H9 (cell line): ENCODE measurements at regions not wholly inside any gene's neighbourhood (a gene's known extent, or its start where the extent isn't known, plus 50 kb on each side); places are given as distances from the start of the nearest gene placed in this dataset.
A peak's percentile ranks its signal among the peaks of the same experiment; 100 is the strongest.

Experiments used
- DNase-seq: peaks from one replicate; pipeline ENCODE4 v3.0.0-alpha.2; 2017
- H2AFZ ChIP-seq: one replicate; pipeline ENCODE4 v1.6.1; 2013; ENCODE audit warnings: mild to moderate bottlenecking, low read length, control low read depth, moderate library complexity
- H2AK5ac ChIP-seq: 2 replicates; pipeline ENCODE4 v1.6.1; 2013; ENCODE audit warnings: low read length, control low read depth, mixed read lengths; ENCODE audit not compliant: insufficient read length
- H2BK120ac ChIP-seq: one replicate; pipeline ENCODE4 v1.6.1; 2013; ENCODE audit warnings: low read depth, mild to moderate bottlenecking, low read length, control low read depth, inconsistent platforms; ENCODE audit not compliant: poor library complexity, severe bottlenecking
- H2BK12ac ChIP-seq: 2 replicates; pipeline ENCODE4 v1.6.1; 2013; ENCODE audit warnings: low read length, control low read depth, mixed read lengths, low read depth; ENCODE audit not compliant: insufficient read length
- H2BK15ac ChIP-seq: 2 replicates; pipeline ENCODE4 v1.6.1; 2013; ENCODE audit warnings: low read depth, low read length, control low read depth
- H2BK20ac ChIP-seq: one replicate; pipeline ENCODE4 v1.6.1; 2013; ENCODE audit warnings: low read depth, mild to moderate bottlenecking, low read length, control low read depth, inconsistent platforms; ENCODE audit not compliant: poor library complexity, severe bottlenecking
- H2BK5ac ChIP-seq: 2 replicates; pipeline ENCODE4 v1.6.1; 2013; ENCODE audit warnings: low read length, control low read depth, mixed read lengths; ENCODE audit not compliant: insufficient read length
- H3K14ac ChIP-seq: 2 replicates; pipeline ENCODE4 v1.6.1; 2013; ENCODE audit warnings: low read length, control low read depth; ENCODE audit not compliant: insufficient read depth
- H3K18ac ChIP-seq: 2 replicates; pipeline ENCODE4 v1.6.1; 2013; ENCODE audit warnings: low read depth, mild to moderate bottlenecking, mixed read lengths, low read length, control low read depth; ENCODE audit not compliant: insufficient read length
- H3K23ac ChIP-seq: 2 replicates; pipeline ENCODE4 v1.6.1; 2013; ENCODE audit warnings: low read length, control low read depth, mixed read lengths, low read depth; ENCODE audit not compliant: insufficient read length
- H3K23me2 ChIP-seq: 2 replicates; pipeline ENCODE4 v1.6.1; 2013; ENCODE audit warnings: low read depth, mild to moderate bottlenecking, mixed read lengths, low read length, control low read depth; ENCODE audit not compliant: insufficient read length, poor library complexity, severe bottlenecking
- H3K27ac ChIP-seq: 2 replicates; pipeline ENCODE4 v1.5.1; 2013; ENCODE audit warnings: low read length, control low read depth, mixed read lengths, low read depth; ENCODE audit not compliant: insufficient read length
- H3K27me3 ChIP-seq: 2 replicates; pipeline ENCODE4 v1.6.1; 2013; ENCODE audit warnings: low read length, control low read depth, inconsistent platforms; ENCODE audit not compliant: insufficient read depth
- H3K4ac ChIP-seq: 2 replicates; pipeline ENCODE4 v1.6.1; 2013; ENCODE audit warnings: low read depth, mild to moderate bottlenecking, control low read depth, inconsistent platforms, low read length, moderate library complexity
- H3K4me1 ChIP-seq: 2 replicates; pipeline ENCODE4 v1.6.1; 2013; ENCODE audit warnings: low read length, control low read depth, inconsistent platforms; ENCODE audit not compliant: insufficient read depth
- H3K4me2 ChIP-seq: 2 replicates; pipeline ENCODE4 v1.6.1; 2013; ENCODE audit warnings: low read length, control low read depth, mixed read lengths; ENCODE audit not compliant: insufficient read length, insufficient read depth
- H3K56ac ChIP-seq: 2 replicates; pipeline ENCODE4 v1.6.1; 2013; ENCODE audit warnings: low read depth, mild to moderate bottlenecking, mixed read lengths, low read length, control low read depth; ENCODE audit not compliant: insufficient read length
- H3K79me1 ChIP-seq: 2 replicates; pipeline ENCODE4 v1.6.1; 2013; ENCODE audit warnings: low read depth, mild to moderate bottlenecking, moderate library complexity, low read length, control low read depth, inconsistent platforms; ENCODE audit not compliant: insufficient read depth, poor library complexity, severe bottlenecking
- H3K79me2 ChIP-seq: 2 replicates; pipeline ENCODE4 v1.6.1; 2013; ENCODE audit warnings: low read length, control low read depth, inconsistent platforms; ENCODE audit not compliant: insufficient read depth
- H3K9ac ChIP-seq: 2 replicates; pipeline ENCODE4 v1.6.1; 2013; ENCODE audit warnings: low read length, control low read depth, mixed read lengths; ENCODE audit not compliant: insufficient read length; ENCODE audit errors: extremely low read depth
- H3K9me3 ChIP-seq: one replicate; pipeline ENCODE4 v1.6.1; 2013; ENCODE audit warnings: low read depth, low read length, inconsistent platforms; ENCODE audit not compliant: control insufficient read depth
- H3T11ph ChIP-seq: one replicate; pipeline ENCODE4 v1.6.1; 2013; ENCODE audit warnings: mild to moderate bottlenecking, low read length, control low read depth, inconsistent platforms
- H4K20me1 ChIP-seq: one replicate; pipeline ENCODE4 v1.6.1; 2013; ENCODE audit not compliant: control insufficient read depth, insufficient read length, insufficient read depth
- H4K5ac ChIP-seq: 2 replicates; pipeline ENCODE4 v1.6.1; 2013; ENCODE audit warnings: low read depth, mild to moderate bottlenecking, mixed read lengths, low read length, control low read depth; ENCODE audit not compliant: insufficient read length
- H4K8ac ChIP-seq: replicated peaks from 2 replicates; pipeline ENCODE4 v1.6.1; 2013; ENCODE audit warnings: low read length, control low read depth, mixed read lengths, low read depth; ENCODE audit not compliant: insufficient read length
- H4K91ac ChIP-seq: 2 replicates; pipeline ENCODE4 v1.6.1; 2013; ENCODE audit warnings: low read depth, mild to moderate bottlenecking, moderate library complexity, mixed read lengths, low read length, control low read depth; ENCODE audit not compliant: insufficient read length
- H3K27ac Mint-ChIP-seq, 3 experiments: 2 replicates in 2 of 3; 3 replicates in 1 of 3; pipeline ENCODE4 v1.8.0; 2020 to 2021; ENCODE audit warnings: mixed read lengths in 3 of 3, mild to moderate bottlenecking in 1 of 3, moderate library complexity in 1 of 3
- H3K27me3 Mint-ChIP-seq: 2 replicates; pipeline ENCODE4 v1.8.0; 2021; ENCODE audit warnings: low read depth, mild to moderate bottlenecking, moderate library complexity, mixed read lengths
- H3K36me3 Mint-ChIP-seq, 3 experiments: 2 replicates in 2 of 3; 3 replicates in 1 of 3; pipeline ENCODE4 v1.8.0; 2020 to 2021; ENCODE audit warnings: low read depth in 3 of 3, mixed read lengths in 3 of 3; ENCODE audit not compliant: insufficient read depth in 1 of 3
- H3K4me1 Mint-ChIP-seq, 2 experiments: 2 replicates each; pipeline ENCODE4 v1.8.0; 2020; ENCODE audit warnings: mixed read lengths in 2 of 2
- H3K4me3 Mint-ChIP-seq, 2 experiments: 2 replicates in 1 of 2; 3 replicates in 1 of 2; pipeline ENCODE4 v1.8.0; 2020 to 2021; ENCODE audit warnings: mild to moderate bottlenecking in 2 of 2, mixed read lengths in 2 of 2, moderate library complexity in 1 of 2
- H3K9me3 Mint-ChIP-seq, 2 experiments: 2 replicates in 1 of 2; 3 replicates in 1 of 2; pipeline ENCODE4 v1.8.0; 2020; ENCODE audit warnings: mild to moderate bottlenecking in 2 of 2, mixed read lengths in 2 of 2, moderate library complexity in 1 of 2
- CTCF ChIP-seq: fragments of 200-600 bp; sonication (generic); conservative IDR thresholded peaks from 3 replicates; pipeline ENCODE4 v1.8.0; 2021; ENCODE audit warnings: antibody characterized with exemption, mild to moderate bottlenecking
- WGBS: extraction: QIAGEN DNeasy Blood & Tissue Kit; methylation state at CpG from one replicate; pipeline ENCODE4 v1.1.7; 2013; ENCODE audit warnings: missing lambda C conversion rate, low lambda C conversion rate, mixed read lengths; ENCODE audit not compliant: insufficient read length; ENCODE audit errors: extremely low coverage; 5-methylcytosine and 5-hydroxymethylcytosine counted together

DNA sequence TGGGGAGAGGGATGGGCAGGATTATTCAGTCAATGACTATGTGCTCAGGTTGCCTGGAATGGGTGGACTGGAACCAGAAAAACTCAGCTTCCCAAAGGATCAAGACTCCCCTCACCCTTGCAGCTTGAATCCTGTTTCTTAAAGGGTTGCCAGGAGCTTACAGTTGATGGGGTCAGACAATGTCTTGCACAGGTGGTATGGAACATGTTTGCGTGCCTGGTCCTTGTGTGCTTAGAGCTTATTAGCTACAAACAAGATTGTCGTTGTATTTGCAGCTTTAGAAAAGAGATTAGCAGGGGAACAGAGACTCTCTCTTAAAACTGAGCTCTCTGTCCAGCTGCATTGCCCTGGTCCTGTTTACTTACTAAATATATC, 56.9 kb downstream of the PRR15 start:
- Histone ChIP-seq H2BK5ac (no peak overlapping the region), H3K9me3 (no peaks in the 10 kb centered on the region), H3K9ac (no peak overlapping the region), H2BK12ac (no peak overlapping the region), H4K5ac (no peak overlapping the region), H3K18ac (no peak overlapping the region), H3T11ph (no peak overlapping the region), H3K4ac (no peak overlapping the region), H4K91ac (no peak overlapping the region), H3K27me3 (no peaks in the 10 kb centered on the region), H3K14ac (no peak overlapping the region), H2AK5ac (no peak overlapping the region), H2BK120ac (no peak overlapping the region), H3K23me2 (no peaks in the 10 kb centered on the region), H3K79me2 (no peaks in the 10 kb centered on the region), H3K79me1 (no peaks in the 10 kb centered on the region), H2AFZ (peak overlapping the region; percentile 34), H2BK20ac (no peak overlapping the region), H3K56ac (no peak overlapping the region), H2BK15ac (no peak overlapping the region), H3K27ac (peak overlapping the region; percentile 47), H4K20me1 (no peaks in the 10 kb centered on the region), H3K4me2 (peak overlapping the region; percentile 14), H3K23ac (no peak overlapping the region), H4K8ac (no peak overlapping the region), H3K4me1 (peaks cover 6% of the 10 kb centered on the region; the same call in 1 of the 2 replicates)
- Mint-ChIP-seq H3K4me1 (peaks cover 14 to 18% of the 10 kb centered on the region in 2 experiments), H3K4me3 (no peak overlapping the region), H3K36me3 (peaks cover 2 to 7% (median 4%) of the 10 kb centered on the region in 3 experiments; a peak in 2 of 7 replicates), H3K27me3 (peaks cover 2% of the 10 kb centered on the region), H3K9me3 (peaks cover 2 to 4% of the 10 kb centered on the region in 2 experiments; a peak in 3 of 5 replicates), H3K27ac (peak overlapping the region in 2 of 3 experiments; percentile 12 to 84; a peak in 4 of 7 replicates)
- DNase-seq: no peak
- TF ChIP-seq CTCF: no peak
- no CpG with 5 or more reads among the region's 2 CpGs for WGBS
